ENCODE measurements at regions not wholly inside any gene's neighbourhood (a gene's known extent, or its start where the extent isn't known, plus 50 kb on each side); places are given as distances from the start of the nearest gene placed in this dataset.

DNA sequence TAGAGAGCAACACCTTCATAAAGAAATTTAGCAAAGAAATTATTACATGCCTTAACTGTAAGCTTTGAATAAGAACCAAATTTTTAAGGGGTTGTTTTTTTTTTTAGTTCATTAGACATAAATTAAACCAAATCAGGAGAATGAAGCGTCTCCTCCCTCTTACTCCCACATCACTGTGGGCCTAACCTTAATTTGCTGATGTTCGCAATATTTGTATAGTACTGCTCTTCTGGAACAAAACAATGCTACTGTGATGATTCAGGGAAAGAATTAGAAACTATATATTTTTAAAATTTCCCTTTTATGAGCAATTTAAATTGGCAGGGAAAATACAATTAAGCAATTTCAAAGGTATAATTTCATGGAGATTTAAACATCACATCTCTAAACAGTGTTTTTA, 275.0 kb upstream of the C9orf72 start (continued):
- TF ChIP-seq, protein P1, sequence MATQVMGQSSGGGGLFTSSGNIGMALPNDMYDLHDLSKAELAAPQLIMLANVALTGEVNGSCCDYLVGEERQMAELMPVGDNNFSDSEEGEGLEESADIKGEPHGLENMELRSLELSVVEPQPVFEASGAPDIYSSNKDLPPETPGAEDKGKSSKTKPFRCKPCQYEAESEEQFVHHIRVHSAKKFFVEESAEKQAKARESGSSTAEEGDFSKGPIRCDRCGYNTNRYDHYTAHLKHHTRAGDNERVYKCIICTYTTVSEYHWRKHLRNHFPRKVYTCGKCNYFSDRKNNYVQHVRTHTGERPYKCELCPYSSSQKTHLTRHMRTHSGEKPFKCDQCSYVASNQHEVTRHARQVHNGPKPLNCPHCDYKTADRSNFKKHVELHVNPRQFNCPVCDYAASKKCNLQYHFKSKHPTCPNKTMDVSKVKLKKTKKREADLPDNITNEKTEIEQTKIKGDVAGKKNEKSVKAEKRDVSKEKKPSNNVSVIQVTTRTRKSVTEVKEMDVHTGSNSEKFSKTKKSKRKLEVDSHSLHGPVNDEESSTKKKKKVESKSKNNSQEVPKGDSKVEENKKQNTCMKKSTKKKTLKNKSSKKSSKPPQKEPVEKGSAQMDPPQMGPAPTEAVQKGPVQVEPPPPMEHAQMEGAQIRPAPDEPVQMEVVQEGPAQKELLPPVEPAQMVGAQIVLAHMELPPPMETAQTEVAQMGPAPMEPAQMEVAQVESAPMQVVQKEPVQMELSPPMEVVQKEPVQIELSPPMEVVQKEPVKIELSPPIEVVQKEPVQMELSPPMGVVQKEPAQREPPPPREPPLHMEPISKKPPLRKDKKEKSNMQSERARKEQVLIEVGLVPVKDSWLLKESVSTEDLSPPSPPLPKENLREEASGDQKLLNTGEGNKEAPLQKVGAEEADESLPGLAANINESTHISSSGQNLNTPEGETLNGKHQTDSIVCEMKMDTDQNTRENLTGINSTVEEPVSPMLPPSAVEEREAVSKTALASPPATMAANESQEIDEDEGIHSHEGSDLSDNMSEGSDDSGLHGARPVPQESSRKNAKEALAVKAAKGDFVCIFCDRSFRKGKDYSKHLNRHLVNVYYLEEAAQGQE (IDR thresholded peaks at IDR 0.05; ENCODE audit: low read depth), result no peak
- TF ChIP-seq, protein P2, sequence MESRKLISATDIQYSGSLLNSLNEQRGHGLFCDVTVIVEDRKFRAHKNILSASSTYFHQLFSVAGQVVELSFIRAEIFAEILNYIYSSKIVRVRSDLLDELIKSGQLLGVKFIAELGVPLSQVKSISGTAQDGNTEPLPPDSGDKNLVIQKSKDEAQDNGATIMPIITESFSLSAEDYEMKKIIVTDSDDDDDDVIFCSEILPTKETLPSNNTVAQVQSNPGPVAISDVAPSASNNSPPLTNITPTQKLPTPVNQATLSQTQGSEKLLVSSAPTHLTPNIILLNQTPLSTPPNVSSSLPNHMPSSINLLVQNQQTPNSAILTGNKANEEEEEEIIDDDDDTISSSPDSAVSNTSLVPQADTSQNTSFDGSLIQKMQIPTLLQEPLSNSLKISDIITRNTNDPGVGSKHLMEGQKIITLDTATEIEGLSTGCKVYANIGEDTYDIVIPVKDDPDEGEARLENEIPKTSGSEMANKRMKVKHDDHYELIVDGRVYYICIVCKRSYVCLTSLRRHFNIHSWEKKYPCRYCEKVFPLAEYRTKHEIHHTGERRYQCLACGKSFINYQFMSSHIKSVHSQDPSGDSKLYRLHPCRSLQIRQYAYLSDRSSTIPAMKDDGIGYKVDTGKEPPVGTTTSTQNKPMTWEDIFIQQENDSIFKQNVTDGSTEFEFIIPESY (IDR thresholded peaks at IDR 0.05; ENCODE audit: extremely low read depth, insufficient replicate concordance, low read length), result no peak
- TF ChIP-seq JUND (IDR thresholded peaks at IDR 0.05), result no peak

DNA sequence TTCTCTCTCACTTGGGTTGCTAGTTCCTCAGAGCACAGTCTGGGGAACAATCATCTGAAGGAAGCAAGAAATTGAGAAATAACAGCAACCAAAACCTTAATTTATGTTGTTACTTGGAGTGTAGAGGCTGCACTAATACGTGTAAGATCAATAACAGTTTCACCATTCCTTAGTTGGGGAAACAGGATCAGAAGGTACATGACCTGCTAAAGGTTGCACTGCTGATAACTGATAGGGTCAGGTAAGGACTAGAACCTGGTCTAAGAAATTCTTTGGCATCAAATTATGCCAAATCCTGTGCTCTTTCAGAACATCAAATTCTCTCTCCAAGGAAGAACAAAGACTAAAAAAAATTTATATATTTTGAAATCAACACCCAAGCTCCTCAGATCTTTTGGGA, 278.6 kb upstream of the C9orf72 start:
- no peaks in the 10 kb centered on the region for H3K9me3 ChIP-seq (ENCODE audit: control insufficient read depth in 1 of 2, insufficient read depth in 1 of 2, low read depth in 1 of 2, low read length in 2 of 2)
- ATAC-seq (no peak), DNase-seq (ENCODE audit: low read depth, low spot score) (no peak)
- H3K9me2 ChIP-seq (ENCODE audit: insufficient read depth), result no peaks in the 10 kb centered on the region
- ChIA-PET CTCF (no interaction called here), RAD21 (ENCODE audit: low non-redundant PET in 1 of 2, low total read pairs in 2 of 2, uncharacterized antibody in 2 of 2, unreplicated experiment in 2 of 2) (no interaction called here), POLR2A (no interaction called here)
- no peaks in the 10 kb centered on the region for H4K20me1 ChIP-seq (ENCODE audit: insufficient read depth)
- H3K4me1 ChIP-seq (ENCODE audit: control insufficient read depth in 1 of 2, insufficient read depth in 2 of 2, low read length in 2 of 2), result no peaks in the 10 kb centered on the region
- H3K27ac ChIP-seq (ENCODE audit: low read depth, low read length), result no peak overlapping the region
- no TSS peak for BruUV-seq (replicated peaks)
- no peaks in the 10 kb centered on the region for H3K79me2 ChIP-seq (ENCODE audit: insufficient read depth, low read length)
- H3K4me2 ChIP-seq (ENCODE audit: low read length), result no peak overlapping the region
- no peak overlapping the region for H2AFZ ChIP-seq (ENCODE audit: low read depth, low read length, poor library complexity, severe bottlenecking)
- no peaks in the 10 kb centered on the region for H3K36me3 ChIP-seq (ENCODE audit: control insufficient read depth in 1 of 2, insufficient read depth in 2 of 2, low read length in 2 of 2)
- H3K9ac ChIP-seq (ENCODE audit: low read length), result no peak overlapping the region
- intact Hi-C loops (cut with micrococcal nuclease), result no loop called here
- 0 out of 2 replicates have a peak, but pooled peaks cover 4% of the 10 kb centered on the region for H3K27me3 ChIP-seq (ENCODE audit: insufficient read depth, low read length)
- H3K4me3 ChIP-seq (replicated peaks in 1 of 2; ENCODE audit: low read depth in 1 of 2, low read length in 2 of 2), result no peak overlapping the region
- TF ChIP-seq, protein P3, sequence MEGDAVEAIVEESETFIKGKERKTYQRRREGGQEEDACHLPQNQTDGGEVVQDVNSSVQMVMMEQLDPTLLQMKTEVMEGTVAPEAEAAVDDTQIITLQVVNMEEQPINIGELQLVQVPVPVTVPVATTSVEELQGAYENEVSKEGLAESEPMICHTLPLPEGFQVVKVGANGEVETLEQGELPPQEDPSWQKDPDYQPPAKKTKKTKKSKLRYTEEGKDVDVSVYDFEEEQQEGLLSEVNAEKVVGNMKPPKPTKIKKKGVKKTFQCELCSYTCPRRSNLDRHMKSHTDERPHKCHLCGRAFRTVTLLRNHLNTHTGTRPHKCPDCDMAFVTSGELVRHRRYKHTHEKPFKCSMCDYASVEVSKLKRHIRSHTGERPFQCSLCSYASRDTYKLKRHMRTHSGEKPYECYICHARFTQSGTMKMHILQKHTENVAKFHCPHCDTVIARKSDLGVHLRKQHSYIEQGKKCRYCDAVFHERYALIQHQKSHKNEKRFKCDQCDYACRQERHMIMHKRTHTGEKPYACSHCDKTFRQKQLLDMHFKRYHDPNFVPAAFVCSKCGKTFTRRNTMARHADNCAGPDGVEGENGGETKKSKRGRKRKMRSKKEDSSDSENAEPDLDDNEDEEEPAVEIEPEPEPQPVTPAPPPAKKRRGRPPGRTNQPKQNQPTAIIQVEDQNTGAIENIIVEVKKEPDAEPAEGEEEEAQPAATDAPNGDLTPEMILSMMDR (IDR thresholded peaks at IDR 0.05 in 2 of 3, conservative IDR thresholded peaks at IDR 0.05 in 1 of 3; ENCODE audit: borderline replicate concordance in 1 of 3, insufficient read depth in 1 of 3, low read depth in 2 of 3, low read length in 2 of 3), result no peak
- TF ChIP-seq, protein P2 (IDR thresholded peaks at IDR 0.05; ENCODE audit: extremely low read depth, insufficient replicate concordance, low read length), result no peak
- TF ChIP-seq EZH2phosphoT487 (IDR thresholded peaks at IDR 0.05; ENCODE audit: borderline replicate concordance), result no peak
- TF ChIP-seq YY1 (IDR thresholded peaks at IDR 0.05; ENCODE audit: extremely low read depth, insufficient replicate concordance, low read depth, low read length), result no peak
- TF ChIP-seq EZH2 (IDR thresholded peaks at IDR 0.05), result no peak
- TF ChIP-seq CEBPB (IDR thresholded peaks at IDR 0.05; ENCODE audit: low read depth), result no peak
- no peak for TF ChIP-seq SP1 (IDR thresholded peaks at IDR 0.05; ENCODE audit: low read depth)
- no peak for TF ChIP-seq CBX3 (IDR thresholded peaks at IDR 0.05; ENCODE audit: low read depth)
- TF ChIP-seq FOSL1 (IDR thresholded peaks at IDR 0.05; ENCODE audit: low read depth), result no peak
- no peak for TF ChIP-seq SRF (IDR thresholded peaks at IDR 0.05; ENCODE audit: low read depth)
- no peak for TF ChIP-seq ZNF274 (IDR thresholded peaks at IDR 0.05; ENCODE audit: low read depth, low read length)
- no peak for TF ChIP-seq JUND (IDR thresholded peaks at IDR 0.05)
- TF ChIP-seq ZFX (IDR thresholded peaks at IDR 0.05), result no peak
